NCI-H2196 (cell line): ENCODE measurements at regions not wholly inside any gene's neighbourhood (a gene's known extent, or its start where the extent isn't known, plus 50 kb on each side); places are given as distances from the start of the nearest gene placed in this dataset.

Experiments
- DNase-seq: peaks from one replicate; lab custom pipeline; 2025; ENCODE audit not compliant: unreplicated experiment; lab: John Stamatoyannopoulos, UW

DNA sequence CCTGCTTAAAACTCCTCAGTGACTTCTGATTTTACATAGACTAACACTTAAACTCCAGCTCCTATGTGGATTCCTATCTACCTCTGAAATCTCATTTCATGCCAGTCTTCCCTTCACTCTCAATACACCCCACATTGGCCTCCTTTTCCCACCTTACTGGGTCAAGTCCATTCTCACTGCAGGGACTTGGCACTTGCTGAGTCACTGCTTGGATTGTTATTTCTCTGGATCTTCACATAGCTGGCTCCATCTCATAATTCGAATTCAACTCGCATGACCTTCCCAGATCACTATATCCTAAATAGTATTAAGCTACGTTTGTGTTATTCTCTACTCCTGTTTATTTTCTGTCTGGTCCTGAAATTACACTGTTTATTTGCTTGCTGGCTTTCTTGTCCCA is 59.6 kb upstream of the FRMD4B start:
- no peak for DNase-seq

DNA sequence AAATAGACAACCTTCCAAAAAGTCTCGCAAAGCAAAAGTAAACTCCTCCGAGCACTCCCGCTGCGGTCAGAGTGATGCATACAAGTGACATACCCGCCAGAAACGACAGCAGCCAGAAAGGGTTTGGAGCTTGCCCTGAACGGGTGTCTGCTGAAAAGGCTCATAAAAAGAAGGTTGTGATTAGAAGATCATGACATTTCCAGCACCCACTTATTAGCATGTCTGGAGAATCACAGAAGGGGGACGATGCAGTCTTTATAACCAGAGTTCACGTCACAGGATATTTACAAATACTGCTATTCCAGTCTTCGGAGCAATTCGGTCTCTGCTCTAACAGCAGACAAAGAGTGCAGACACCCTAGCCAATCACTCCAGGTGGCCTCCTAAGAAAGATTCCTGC is 59.1 kb upstream of the FRMD4B start:
- no peak for DNase-seq

DNA sequence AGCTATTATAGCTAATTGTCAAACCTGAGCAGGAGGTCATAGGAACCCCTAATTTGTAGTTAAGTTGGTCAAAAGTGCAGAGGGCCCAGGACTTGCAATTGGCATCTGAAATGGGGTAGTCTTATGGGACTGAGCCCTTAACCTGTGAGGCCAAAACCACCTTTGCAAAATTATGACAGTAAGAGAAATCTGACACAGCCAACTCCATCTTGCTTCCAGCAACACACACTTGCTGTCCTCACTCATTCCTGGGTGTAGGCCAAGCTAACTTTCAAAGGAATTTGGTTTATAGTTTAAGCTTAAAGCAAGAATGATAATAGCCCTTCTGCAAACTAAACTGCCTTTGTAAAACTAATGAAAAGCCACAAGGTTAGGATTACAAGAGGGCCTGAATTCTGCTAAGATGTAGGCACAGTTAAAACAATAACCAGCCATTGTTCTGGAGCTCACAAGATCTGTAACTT is 57.6 kb upstream of the FRMD4B start:
- no peak for DNase-seq

DNA sequence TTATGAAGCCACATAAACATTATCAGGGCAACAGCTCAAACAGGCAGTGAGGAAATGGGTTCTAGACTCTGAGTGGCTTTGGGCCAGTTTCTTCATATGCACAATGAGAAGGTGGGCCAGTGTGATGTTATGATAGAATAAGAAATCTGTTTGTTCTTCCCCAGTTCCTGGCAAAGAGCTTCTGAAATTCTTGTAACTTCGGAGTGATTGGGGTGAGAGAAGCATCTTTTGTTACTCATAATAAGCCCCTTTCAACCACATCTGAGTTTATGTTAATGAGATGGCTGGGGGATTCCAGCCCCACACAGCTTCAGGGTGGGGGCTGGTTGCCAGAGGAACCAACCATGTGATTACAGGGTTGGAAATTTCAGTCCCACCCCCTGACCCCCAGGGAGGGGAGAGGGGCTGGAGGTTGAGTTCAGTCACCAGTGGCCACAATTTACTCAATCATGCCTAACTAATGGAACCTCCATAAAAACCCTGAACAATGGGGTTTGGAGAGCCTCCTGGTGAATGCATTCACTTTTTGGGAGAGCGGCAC is 57.0 kb upstream of the FRMD4B start:
- no peak for DNase-seq

DNA sequence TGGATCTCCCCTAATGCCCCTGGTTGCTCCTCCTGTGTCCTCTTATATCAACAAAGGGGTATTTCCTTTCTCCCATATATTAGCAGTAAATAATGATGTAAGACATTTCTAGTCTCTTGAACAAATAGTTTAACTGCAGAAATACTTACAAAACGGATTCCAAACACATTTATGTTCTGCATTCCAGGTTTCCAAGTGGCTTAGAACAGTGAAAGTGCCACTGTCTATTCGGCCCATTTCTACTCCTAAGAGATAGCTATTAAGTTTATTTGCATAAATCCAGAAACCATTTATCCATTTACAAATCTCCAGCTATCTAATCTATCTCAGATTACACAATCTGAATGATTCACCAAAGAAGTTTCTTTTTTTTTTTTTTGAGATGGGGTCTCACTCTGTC is 55.8 kb upstream of the FRMD4B start:
- DNase-seq, result no peak

DNA sequence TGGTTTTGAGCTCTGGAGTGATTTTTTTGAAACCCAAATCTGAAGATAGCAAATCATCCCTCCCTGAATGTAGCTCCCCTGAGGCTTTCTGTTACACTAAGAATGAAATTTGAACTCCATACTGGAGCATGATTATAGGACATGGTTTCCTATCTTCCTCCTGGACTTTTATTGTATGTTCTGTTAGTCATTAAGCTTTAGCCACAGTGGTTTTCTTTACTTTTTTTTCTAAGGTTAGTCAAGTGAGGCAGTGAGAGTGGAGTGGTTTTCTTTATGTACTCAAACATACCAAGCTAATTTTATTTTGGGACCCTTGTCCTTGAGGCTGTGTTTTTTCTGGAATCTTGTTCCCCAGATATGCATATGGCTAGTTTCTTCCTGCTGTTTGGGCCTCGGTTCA is 55.2 kb upstream of the FRMD4B start:
- no peak for DNase-seq

DNA sequence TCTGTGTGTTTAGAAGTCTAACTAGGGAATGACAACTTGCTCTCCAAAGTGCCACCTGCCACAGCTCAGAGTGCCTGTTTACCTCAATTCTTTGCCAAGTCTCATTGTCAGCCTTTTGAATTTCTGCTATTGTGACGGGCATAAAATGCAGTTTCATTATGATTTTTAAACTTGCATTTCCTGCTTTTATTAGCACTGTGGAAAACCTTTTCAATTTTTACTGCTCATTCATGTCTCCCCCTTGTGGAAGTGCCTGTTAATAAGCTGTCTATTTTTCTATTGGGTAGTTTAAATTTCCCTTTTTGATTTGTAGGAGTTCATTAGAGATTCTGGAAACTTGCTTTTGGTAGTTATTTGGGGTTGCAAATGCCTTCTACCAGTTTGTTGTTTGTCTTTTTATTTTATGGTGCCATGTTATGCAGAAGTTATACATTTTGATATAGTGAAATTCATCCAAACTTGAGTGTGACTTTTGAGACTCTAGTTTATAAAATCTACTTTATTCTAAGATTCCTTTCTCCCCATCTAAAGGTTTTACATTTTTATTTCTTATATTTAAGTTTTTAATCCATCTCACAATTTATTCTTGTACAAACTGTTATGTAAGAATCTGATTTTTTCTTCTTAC is 53.9 kb upstream of the FRMD4B start:
- no peak for DNase-seq

DNA sequence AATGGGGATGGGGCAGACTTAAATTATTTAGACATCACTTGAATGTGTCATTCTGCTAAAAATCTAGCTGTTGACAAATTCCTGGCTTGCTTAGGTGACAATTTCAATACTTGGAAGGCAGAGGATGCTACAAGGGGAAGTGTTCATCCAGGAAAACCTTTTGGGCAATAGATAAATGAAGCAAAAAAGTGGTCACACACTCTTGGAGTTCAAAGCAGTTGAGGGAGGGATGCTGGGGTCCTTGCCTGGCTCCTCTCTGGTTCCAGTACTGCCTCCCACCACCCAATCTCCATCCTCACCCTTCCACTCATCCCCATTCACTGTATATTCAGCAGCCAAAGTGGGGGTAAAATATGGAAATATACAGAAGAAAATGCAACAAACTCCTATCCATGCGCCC is 52.6 kb upstream of the FRMD4B start:
- no peak for DNase-seq

DNA sequence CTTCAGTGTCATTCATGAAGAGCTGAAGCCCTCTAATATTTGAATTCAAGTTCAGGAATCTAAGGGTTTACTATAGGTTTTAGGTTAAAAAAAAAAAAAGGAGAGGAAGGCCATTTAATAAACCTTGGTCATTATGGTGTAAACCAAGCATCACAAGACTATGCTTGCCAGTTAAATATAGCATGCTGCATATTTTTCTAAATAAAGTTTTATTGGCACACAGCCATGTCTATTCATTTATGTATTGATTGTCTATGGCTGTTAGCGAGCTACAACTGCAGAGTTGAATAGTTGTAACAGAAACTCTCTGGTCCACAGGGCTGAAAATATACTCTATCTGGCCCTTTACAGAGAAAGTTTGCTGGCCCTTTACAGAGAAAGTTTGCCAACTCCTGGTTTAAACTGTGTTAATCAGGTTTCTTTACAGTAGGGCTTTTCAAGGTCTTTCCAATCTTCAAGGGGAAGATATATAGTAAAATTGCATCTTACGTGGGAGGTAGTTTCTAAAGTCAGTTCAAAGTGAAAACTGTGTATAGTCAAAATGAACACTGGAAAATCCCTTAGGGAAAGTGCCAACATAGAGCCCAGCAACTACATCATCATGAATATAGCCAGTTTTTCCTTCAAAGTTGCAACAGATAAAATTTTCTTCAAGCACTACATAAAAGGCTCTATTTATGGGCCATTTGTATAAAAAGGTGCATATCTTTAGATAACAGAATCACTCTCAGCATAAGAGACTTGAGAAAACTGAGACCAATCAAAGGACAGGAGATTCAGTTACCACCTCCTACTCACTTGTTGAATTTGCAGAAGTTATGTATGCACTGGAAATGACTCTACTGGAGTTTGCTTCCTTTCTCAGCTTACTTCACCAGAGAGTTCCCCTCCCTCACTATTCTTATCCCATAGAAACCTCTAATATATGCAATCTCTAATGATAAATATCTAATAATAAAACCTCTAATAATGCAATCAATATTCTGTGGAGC is 49.7 kb upstream of the FRMD4B start:
- no peak for DNase-seq
